ENCODE measurements at regions not wholly inside any gene's neighbourhood (a gene's known extent, or its start where the extent isn't known, plus 50 kb on each side); places are given as distances from the start of the nearest gene placed in this dataset.

GRCh38 chr5:28779161-28779754 lies 1740.9 kb upstream of the CDH9 start:
- peak; percentile 28 for DNase-seq (ENCODE audit: extremely low read depth, low read depth)

- DNase-seq (ENCODE audit: extremely low read depth, low read depth), result no peak
Observed at GRCh38 chr5:28770307-28770706, 1731.9 kb upstream of the CDH9 start.

GRCh38 chr5:28766565-28767158 lies 1728.3 kb upstream of the CDH9 start:
- DNase-seq (ENCODE audit: extremely low read depth, low read depth), result peak; percentile 67

GRCh38 chr5:28751396-28751795 lies 1713.0 kb upstream of the CDH9 start:
- DNase-seq (ENCODE audit: extremely low read depth, low read depth), result no peak

GRCh38 chr5:28750251-28750650 lies 1711.9 kb upstream of the CDH9 start:
- DNase-seq (ENCODE audit: extremely low read depth, low read depth), result no peak

- no peak for DNase-seq (ENCODE audit: extremely low read depth, low read depth)
Observed at GRCh38 chr5:28748446-28748845, 1710.1 kb upstream of the CDH9 start.

GRCh38 chr5:28743716-28744110 lies 1705.3 kb upstream of the CDH9 start:
- no peak for DNase-seq (ENCODE audit: extremely low read depth, low read depth)

- no peak for DNase-seq (ENCODE audit: extremely low read depth, low read depth)
Observed at GRCh38 chr5:28743025-28743715, 1704.8 kb upstream of the CDH9 start.

- DNase-seq (ENCODE audit: extremely low read depth, low read depth), result no peak
Observed at GRCh38 chr5:28737682-28738081, 1699.3 kb upstream of the CDH9 start.

GRCh38 chr5:28737222-28737621 lies 1698.8 kb upstream of the CDH9 start:
- no peak for DNase-seq (ENCODE audit: extremely low read depth, low read depth)

GRCh38 chr5:28734396-28734795 lies 1696.0 kb upstream of the CDH9 start:
- no peak for DNase-seq (ENCODE audit: extremely low read depth, low read depth)

GRCh38 chr5:28729067-28729466 lies 1690.7 kb upstream of the CDH9 start:
- DNase-seq (ENCODE audit: extremely low read depth, low read depth), result no peak

- DNase-seq (ENCODE audit: extremely low read depth, low read depth), result no peak
Observed at GRCh38 chr5:28726815-28727214, 1688.4 kb upstream of the CDH9 start.

GRCh38 chr5:28725001-28725400 lies 1686.6 kb upstream of the CDH9 start:
- DNase-seq (ENCODE audit: extremely low read depth, low read depth), result no peak

GRCh38 chr5:28714907-28715698 lies 1676.7 kb upstream of the CDH9 start:
- DNase-seq (ENCODE audit: extremely low read depth, low read depth), result no peak

GRCh38 chr5:28710360-28710759 lies 1672.0 kb upstream of the CDH9 start:
- no peak for DNase-seq (ENCODE audit: extremely low read depth, low read depth)

- no peak for DNase-seq (ENCODE audit: extremely low read depth, low read depth)
Observed at GRCh38 chr5:28708472-28708871, 1670.1 kb upstream of the CDH9 start.

- no peak for DNase-seq (ENCODE audit: extremely low read depth, low read depth)
Observed at GRCh38 chr5:28707706-28708105, 1669.3 kb upstream of the CDH9 start.

GRCh38 chr5:28703651-28704260 lies 1665.4 kb upstream of the CDH9 start:
- DNase-seq (ENCODE audit: extremely low read depth, low read depth), result no peak

GRCh38 chr5:28691526-28691925 lies 1653.1 kb upstream of the CDH9 start:
- DNase-seq (ENCODE audit: extremely low read depth, low read depth), result no peak

GRCh38 chr5:28685794-28686193 lies 1647.4 kb upstream of the CDH9 start:
- DNase-seq (ENCODE audit: extremely low read depth, low read depth), result no peak

Measured in NCI-H460 (cell line).